ENCODE measurements at regions not wholly inside any gene's neighbourhood (a gene's known extent, or its start where the extent isn't known, plus 50 kb on each side); places are given as distances from the start of the nearest gene placed in this dataset.

- no peak for TF ChIP-seq POLR2A (IDR thresholded peaks at IDR 0.05)
- TF ChIP-seq, protein P1, sequence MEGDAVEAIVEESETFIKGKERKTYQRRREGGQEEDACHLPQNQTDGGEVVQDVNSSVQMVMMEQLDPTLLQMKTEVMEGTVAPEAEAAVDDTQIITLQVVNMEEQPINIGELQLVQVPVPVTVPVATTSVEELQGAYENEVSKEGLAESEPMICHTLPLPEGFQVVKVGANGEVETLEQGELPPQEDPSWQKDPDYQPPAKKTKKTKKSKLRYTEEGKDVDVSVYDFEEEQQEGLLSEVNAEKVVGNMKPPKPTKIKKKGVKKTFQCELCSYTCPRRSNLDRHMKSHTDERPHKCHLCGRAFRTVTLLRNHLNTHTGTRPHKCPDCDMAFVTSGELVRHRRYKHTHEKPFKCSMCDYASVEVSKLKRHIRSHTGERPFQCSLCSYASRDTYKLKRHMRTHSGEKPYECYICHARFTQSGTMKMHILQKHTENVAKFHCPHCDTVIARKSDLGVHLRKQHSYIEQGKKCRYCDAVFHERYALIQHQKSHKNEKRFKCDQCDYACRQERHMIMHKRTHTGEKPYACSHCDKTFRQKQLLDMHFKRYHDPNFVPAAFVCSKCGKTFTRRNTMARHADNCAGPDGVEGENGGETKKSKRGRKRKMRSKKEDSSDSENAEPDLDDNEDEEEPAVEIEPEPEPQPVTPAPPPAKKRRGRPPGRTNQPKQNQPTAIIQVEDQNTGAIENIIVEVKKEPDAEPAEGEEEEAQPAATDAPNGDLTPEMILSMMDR (IDR thresholded peaks at IDR 0.05), result no peak
- no peak for TF ChIP-seq EP300 (IDR thresholded peaks at IDR 0.05)
These were observed 605.8 kb downstream of the TBC1D22A start for GRCh38 chr22:47367993-47368945.
